Loucy (cell line): ENCODE measurements at regions not wholly inside any gene's neighbourhood (a gene's known extent, or its start where the extent isn't known, plus 50 kb on each side); places are given as distances from the start of the nearest gene placed in this dataset.

Experiments
- CTCF ChIP-seq: fragments of 200-600 bp; sonication (generic); conservative IDR thresholded peaks from 2 replicates; pipeline ENCODE4 v1.5.1; 2014; ENCODE audit warnings: mild to moderate bottlenecking, antibody characterized with exemption, low read length
- EZH2phosphoT487 ChIP-seq: fragments of 200-600 bp; IDR thresholded peaks from 2 replicates; pipeline ENCODE4 v1.6.1; 2018; ENCODE audit warnings: antibody characterized with exemption, mild to moderate bottlenecking, moderate library complexity, borderline replicate concordance

GRCh38 chr12:24364921-24365320 is 415.5 kb upstream of the SOX5 start:
- TF ChIP-seq CTCF: no peak
- no peak for TF ChIP-seq EZH2phosphoT487
